COLO668 (cell line): ENCODE measurements at regions not wholly inside any gene's neighbourhood (a gene's known extent, or its start where the extent isn't known, plus 50 kb on each side); places are given as distances from the start of the nearest gene placed in this dataset.
A peak's percentile ranks its signal among the peaks of the same experiment; 100 is the strongest.

Experiments
- DNase-seq: peaks from one replicate; lab custom pipeline; 2025; ENCODE audit not compliant: unreplicated experiment; lab: John Stamatoyannopoulos, UW

GRCh38 chrX:10021461-10022272, 54.5 kb downstream of the CLDN34 start:
- no peak for DNase-seq

GRCh38 chrX:10022273-10022541, 55.0 kb downstream of the CLDN34 start:
- DNase-seq: no peak

- no peak for DNase-seq
These were observed 55.6 kb downstream of the CLDN34 start for GRCh38 chrX:10022580-10023245.

GRCh38 chrX:10023821-10024220, 56.7 kb downstream of the CLDN34 start:
- DNase-seq: no peak

GRCh38 chrX:10025742-10026493, 58.8 kb downstream of the CLDN34 start:
- DNase-seq: no peak

- DNase-seq: no peak
These were observed 61.3 kb downstream of the CLDN34 start for GRCh38 chrX:10028283-10029104.

GRCh38 chrX:10030570-10030969, 63.4 kb downstream of the CLDN34 start:
- peak; percentile 22 for DNase-seq

GRCh38 chrX:10031746-10032145, 64.6 kb downstream of the CLDN34 start:
- peak; percentile 59 for DNase-seq

- no peak for DNase-seq
These were observed 65.0 kb downstream of the CLDN34 start for GRCh38 chrX:10032147-10032546.

GRCh38 chrX:10033375-10034007, 66.3 kb downstream of the CLDN34 start:
- no peak for DNase-seq

GRCh38 chrX:10034740-10035260, 67.6 kb downstream of the CLDN34 start:
- DNase-seq: no peak

GRCh38 chrX:10038585-10038984, 71.4 kb downstream of the CLDN34 start:
- no peak for DNase-seq

- DNase-seq: no peak
These were observed 72.9 kb downstream of the CLDN34 start for GRCh38 chrX:10039821-10040793.

GRCh38 chrX:10040961-10041360, 73.8 kb downstream of the CLDN34 start:
- no peak for DNase-seq

- no peak for DNase-seq
These were observed 74.2 kb downstream of the CLDN34 start for GRCh38 chrX:10041383-10041782.

GRCh38 chrX:10042055-10042454, 74.9 kb downstream of the CLDN34 start:
- DNase-seq: no peak

- DNase-seq: no peak
These were observed 76.2 kb downstream of the CLDN34 start for GRCh38 chrX:10043386-10043785.

- DNase-seq: no peak
These were observed 76.9 kb downstream of the CLDN34 start for GRCh38 chrX:10044021-10044420.

- no peak for DNase-seq
These were observed 78.3 kb downstream of the CLDN34 start for GRCh38 chrX:10045327-10046000.
